ENCODE measurements at regions not wholly inside any gene's neighbourhood (a gene's known extent, or its start where the extent isn't known, plus 50 kb on each side); places are given as distances from the start of the nearest gene placed in this dataset.

GRCh38 chr11:104432526-104432925 lies 268.6 kb upstream of the PDGFD start:
- no peak for TF ChIP-seq EP300 (IDR thresholded peaks at IDR 0.05)
- TF ChIP-seq POLR2A (IDR thresholded peaks at IDR 0.05), result no peak
- no peak for TF ChIP-seq CTCF (IDR thresholded peaks at IDR 0.05)

All from ovary (tissue), 3 donors.